ENCODE measurements at regions not wholly inside any gene's neighbourhood (a gene's known extent, or its start where the extent isn't known, plus 50 kb on each side); places are given as distances from the start of the nearest gene placed in this dataset.

GRCh38 chr16:85527042-85527766 lies 85.9 kb upstream of the GSE1 start:
- no peak for TF ChIP-seq CTCF (IDR thresholded peaks at IDR 0.05)

GRCh38 chr16:85527767-85528297 lies 85.3 kb upstream of the GSE1 start:
- no peak for TF ChIP-seq CTCF (IDR thresholded peaks at IDR 0.05)

GRCh38 chr16:85528528-85529387 lies 84.4 kb upstream of the GSE1 start:
- no peak; the same call in 1 of the 2 replicates for TF ChIP-seq CTCF (IDR thresholded peaks at IDR 0.05)

GRCh38 chr16:85529489-85530369 lies 83.4 kb upstream of the GSE1 start:
- TF ChIP-seq CTCF (IDR thresholded peaks at IDR 0.05): no peak

GRCh38 chr16:85530370-85530739 lies 82.8 kb upstream of the GSE1 start:
- TF ChIP-seq CTCF (IDR thresholded peaks at IDR 0.05): no peak

GRCh38 chr16:85531516-85531915 lies 81.6 kb upstream of the GSE1 start:
- TF ChIP-seq CTCF (IDR thresholded peaks at IDR 0.05): no peak

GRCh38 chr16:85532147-85532546 lies 81.0 kb upstream of the GSE1 start:
- TF ChIP-seq CTCF (IDR thresholded peaks at IDR 0.05): no peak

Measured in LNCAP (cell line).